ENCODE measurements at regions not wholly inside any gene's neighbourhood (a gene's known extent, or its start where the extent isn't known, plus 50 kb on each side); places are given as distances from the start of the nearest gene placed in this dataset.

GRCh38 chr16:35170610-35171009 lies 1711.2 kb downstream of the TP53TG3F start:
- in situ Hi-C loops (cut with MboI; ENCODE audit: low sequenced_read_pairs, unreplicated experiment): no loop called here

GRCh38 chr16:35171106-35171505 lies 1711.7 kb downstream of the TP53TG3F start:
- no peak for DNase-seq (ENCODE audit: low spot score)
- in situ Hi-C loops (cut with MboI; ENCODE audit: low sequenced_read_pairs, unreplicated experiment): no loop called here
- no peak for TF ChIP-seq CTCF (IDR thresholded peaks at IDR 0.05; ENCODE audit: borderline replicate concordance, control extremely low read depth, extremely low read depth, insufficient read depth, missing control alignments)

More at GRCh38 chr16:35170610-35171009, 1711.2 kb downstream of the TP53TG3F start:
- no peak for TF ChIP-seq CTCF (IDR thresholded peaks at IDR 0.05; ENCODE audit: borderline replicate concordance, control extremely low read depth, extremely low read depth, insufficient read depth, missing control alignments)
- DNase-seq (ENCODE audit: low spot score): no peak

DNA sequence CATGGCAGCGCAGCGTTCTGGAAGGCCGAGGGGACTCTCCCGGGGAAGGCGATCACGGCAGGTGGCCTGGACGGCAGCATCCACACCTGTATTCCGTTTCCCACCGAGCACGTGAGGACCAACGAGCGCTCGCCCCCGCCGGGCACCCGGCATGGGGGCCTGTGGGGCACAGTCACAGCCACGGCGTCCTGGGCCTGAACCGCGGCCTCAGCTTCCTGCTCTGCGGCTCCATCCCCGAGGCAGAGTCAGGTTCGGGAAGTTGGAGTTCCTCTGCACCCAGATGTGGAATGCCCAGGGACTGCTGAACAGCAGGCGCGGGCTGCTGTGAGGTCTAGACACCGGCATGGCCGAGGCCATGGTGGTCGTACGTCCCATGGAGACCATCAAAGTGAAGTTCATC lies 1713.9 kb downstream of the TP53TG3F start:
- TF ChIP-seq CTCF (IDR thresholded peaks at IDR 0.05; ENCODE audit: borderline replicate concordance, control extremely low read depth, extremely low read depth, insufficient read depth, missing control alignments): no peak
- in situ Hi-C loops (cut with MboI; ENCODE audit: low sequenced_read_pairs, unreplicated experiment): no loop called here
- DNase-seq (ENCODE audit: low spot score): no peak

- in situ Hi-C loops (cut with MboI; ENCODE audit: low sequenced_read_pairs, unreplicated experiment): no loop called here
- no peak for DNase-seq (ENCODE audit: low spot score)
- no peak for TF ChIP-seq CTCF (IDR thresholded peaks at IDR 0.05; ENCODE audit: borderline replicate concordance, control extremely low read depth, extremely low read depth, insufficient read depth, missing control alignments)
Measured at GRCh38 chr16:35174016-35174415, 1714.6 kb downstream of the TP53TG3F start.

DNA sequence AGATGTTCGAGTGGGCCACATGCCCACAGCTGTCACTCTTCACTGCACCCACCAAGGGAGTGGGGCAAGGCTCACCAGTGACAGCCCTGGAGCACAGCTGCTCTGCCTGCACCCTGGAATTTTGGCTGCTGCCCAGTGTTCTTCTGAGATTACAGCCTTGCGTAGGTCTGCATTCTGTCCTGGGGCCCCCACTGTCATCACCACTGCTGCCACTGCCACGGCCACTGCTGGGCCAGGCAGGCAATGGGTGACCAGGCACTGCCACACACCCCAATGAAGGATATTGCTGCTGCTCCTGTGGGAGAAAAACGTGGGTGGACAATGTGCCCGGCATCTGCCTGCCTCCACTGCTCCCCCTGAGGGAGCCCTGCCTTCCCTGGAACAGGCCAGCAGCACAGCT lies 1717.0 kb downstream of the TP53TG3F start:
- no peak for DNase-seq (ENCODE audit: low spot score)
- TF ChIP-seq CTCF (IDR thresholded peaks at IDR 0.05; ENCODE audit: borderline replicate concordance, control extremely low read depth, extremely low read depth, insufficient read depth, missing control alignments): no peak
- in situ Hi-C loops (cut with MboI; ENCODE audit: low sequenced_read_pairs, unreplicated experiment): no loop called here

GRCh38 chr16:35177851-35178250 lies 1718.4 kb downstream of the TP53TG3F start:
- DNase-seq (ENCODE audit: low spot score): no peak
- in situ Hi-C loops (cut with MboI; ENCODE audit: low sequenced_read_pairs, unreplicated experiment): no loop called here
- TF ChIP-seq CTCF (IDR thresholded peaks at IDR 0.05; ENCODE audit: borderline replicate concordance, control extremely low read depth, extremely low read depth, insufficient read depth, missing control alignments): no peak

DNA sequence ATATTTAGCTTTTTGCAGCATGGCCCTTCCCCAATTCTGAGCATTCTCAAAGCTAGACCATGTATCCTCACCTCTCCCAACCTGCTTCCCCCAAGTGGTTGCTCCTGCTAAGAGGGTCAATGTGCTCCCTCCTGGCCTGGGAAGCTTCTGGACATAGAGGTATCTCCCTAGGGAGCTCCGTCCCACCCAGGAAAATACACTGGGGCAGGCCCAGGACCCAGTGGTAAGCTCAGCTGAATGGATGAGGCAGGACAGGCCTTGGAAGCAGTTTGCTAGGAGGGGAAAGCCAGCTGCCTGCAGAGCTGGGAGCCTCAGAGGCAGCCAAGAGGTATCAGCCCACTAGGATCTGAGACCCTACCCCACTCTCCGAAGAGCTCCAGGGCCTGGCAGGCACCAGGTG lies 1721.6 kb downstream of the TP53TG3F start:
- no peak for DNase-seq (ENCODE audit: low spot score)
- no peak for TF ChIP-seq CTCF (IDR thresholded peaks at IDR 0.05; ENCODE audit: borderline replicate concordance, control extremely low read depth, extremely low read depth, insufficient read depth, missing control alignments)
- in situ Hi-C loops (cut with MboI; ENCODE audit: low sequenced_read_pairs, unreplicated experiment): no loop called here

Measured in GM13976 (cell line).